ENCODE measurements at regions not wholly inside any gene's neighbourhood (a gene's known extent, or its start where the extent isn't known, plus 50 kb on each side); places are given as distances from the start of the nearest gene placed in this dataset.
"Not testable (repeated sequence)": the region's sequence is repeated elsewhere in the genome, so short reads cannot be mapped to it uniquely, and the experiment has no call there.

GRCh38 chr7:9725940-9726663, 1247.6 kb upstream of the PHF14 start:
- not testable (repeated sequence) for DNase-seq

DNA sequence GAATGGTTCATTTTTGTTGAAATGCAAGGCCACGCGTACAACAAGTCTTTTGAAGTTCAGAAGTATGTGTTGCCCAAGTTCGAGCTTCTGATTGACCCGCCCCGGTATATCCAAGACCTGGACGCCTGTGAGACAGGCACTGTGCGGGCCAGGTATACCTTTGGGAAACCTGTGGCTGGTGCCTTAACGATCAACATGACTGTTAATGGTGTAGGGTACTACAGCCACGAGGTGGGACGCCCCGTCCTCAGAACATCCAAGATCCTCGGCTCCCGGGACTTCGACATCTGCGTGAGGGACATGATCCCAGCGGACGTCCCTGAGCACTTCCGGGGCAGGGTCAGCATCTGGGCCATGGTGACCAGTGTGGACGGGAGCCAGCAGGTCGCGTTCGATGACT, 1246.9 kb upstream of the PHF14 start:
- DNase-seq: not testable (repeated sequence)

GRCh38 chr7:9727467-9727869, 1246.2 kb upstream of the PHF14 start:
- not testable (repeated sequence) for DNase-seq

DNA sequence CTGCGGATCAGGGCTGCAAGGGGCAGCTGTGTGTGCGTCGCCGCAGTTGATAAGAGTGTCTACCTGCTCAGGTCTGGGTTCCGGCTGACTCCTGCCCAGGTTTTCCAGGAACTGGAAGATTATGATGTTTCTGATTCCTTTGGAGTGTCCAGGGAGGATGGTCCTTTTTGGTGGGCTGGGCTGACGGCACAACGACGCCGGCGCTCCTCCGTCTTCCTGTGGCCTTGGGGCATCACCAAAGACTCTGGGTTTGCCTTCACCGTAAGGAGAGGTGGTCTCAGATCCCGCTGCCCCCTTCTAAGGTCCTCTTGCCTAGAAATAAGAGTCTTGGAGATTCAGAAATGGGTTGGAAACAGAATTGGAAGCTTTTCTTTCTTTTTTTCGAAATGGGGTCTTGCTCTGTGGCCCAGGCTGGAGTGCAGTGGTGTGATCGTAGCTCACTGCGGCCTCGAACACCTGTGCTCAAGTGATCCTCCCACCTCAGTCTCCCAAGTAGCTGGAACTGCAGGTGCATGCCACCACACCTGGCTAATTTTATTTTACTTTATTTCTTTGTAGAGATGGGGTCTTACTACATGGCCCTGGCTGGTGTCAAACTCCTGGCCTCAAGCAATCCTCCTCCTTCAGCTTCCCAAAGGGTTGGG, 1245.5 kb upstream of the PHF14 start:
- not testable (repeated sequence) for DNase-seq

- DNase-seq: no peak
Observed at GRCh38 chr7:9752033-9752432, 1221.6 kb upstream of the PHF14 start.

DNA sequence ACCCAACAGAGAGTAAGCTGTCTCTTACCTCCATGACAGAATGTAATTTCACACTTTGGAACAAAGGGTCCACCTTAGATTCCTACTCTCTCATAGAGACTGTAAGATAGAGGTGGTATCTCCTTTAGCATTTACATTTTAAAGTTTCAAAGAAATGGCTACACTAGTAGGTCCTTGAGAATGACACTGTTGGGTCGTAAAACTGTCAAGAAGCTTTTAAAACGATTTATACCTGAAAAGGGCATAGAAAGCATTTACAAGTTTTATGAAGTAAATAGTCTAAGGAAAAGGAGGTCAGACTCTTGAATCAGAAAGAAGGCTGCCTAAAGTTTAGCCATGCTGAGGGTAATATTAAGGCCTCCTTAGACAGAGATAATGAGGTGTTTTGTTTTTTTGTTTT, 1212.4 kb upstream of the PHF14 start:
- DNase-seq: no peak

- no peak for DNase-seq
Observed at GRCh38 chr7:9776900-9777299, 1196.8 kb upstream of the PHF14 start.

DNA sequence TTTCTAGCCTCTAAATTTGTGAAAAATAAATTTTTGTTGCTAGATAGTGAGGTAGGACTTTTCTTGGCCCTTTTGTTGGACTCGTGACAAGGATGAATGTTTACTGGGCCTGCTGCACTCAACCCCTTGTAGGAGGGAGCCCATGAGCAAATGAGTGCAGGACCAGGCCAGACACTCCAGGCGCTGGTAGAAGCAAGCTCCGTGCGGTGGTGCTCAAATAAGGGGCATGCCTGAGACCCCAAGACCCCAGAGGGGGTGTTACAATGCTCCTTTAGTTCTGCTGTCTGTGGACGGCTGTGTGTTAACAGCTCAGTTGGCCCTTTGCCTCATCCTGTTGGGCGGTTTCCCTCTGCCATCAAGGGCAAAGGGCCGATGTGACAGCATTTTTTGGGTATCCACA, 1195.3 kb upstream of the PHF14 start:
- no peak for DNase-seq

DNA sequence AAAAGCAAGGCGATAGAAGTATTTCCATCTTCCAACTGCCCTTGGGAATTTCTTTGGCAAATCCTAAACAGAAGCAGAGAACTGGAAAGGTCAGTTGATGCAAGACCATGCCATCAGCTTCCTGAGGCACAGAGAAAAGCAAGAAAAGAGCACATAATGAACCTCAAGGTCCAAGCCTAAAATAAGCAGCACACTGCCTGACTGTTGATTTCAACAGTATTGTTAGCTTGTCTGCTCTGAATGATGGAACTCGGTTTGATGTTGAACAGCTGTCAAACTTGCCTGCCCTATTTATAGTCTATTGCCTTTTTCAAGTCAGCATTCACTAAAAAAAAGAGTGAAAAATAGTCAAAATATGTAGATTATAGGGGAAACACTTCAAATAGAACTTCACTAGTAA, 1192.0 kb upstream of the PHF14 start:
- no peak for DNase-seq

- DNase-seq: no peak
Observed at GRCh38 chr7:9782275-9782674, 1191.4 kb upstream of the PHF14 start.

DNA sequence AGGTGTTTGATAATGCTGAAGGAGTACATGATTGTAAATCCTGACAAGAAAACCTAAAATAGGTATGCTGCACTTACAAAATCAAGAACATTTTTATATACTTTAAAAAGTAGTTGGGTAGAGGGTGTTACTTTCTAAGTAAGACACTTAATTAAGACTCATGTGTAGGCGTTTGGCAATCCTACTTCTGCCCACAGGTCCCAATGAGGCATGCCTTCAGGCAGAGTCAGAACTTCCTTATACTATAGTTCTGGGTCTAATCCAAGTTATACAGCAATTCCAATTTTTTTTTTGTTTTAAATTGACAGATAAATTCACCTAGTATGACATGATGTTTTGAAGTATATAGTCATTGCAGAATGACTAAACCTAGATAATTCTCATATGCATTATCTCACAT, 1188.5 kb upstream of the PHF14 start:
- no peak for DNase-seq

GRCh38 chr7:9796241-9796640, 1177.4 kb upstream of the PHF14 start:
- no peak for DNase-seq

DNA sequence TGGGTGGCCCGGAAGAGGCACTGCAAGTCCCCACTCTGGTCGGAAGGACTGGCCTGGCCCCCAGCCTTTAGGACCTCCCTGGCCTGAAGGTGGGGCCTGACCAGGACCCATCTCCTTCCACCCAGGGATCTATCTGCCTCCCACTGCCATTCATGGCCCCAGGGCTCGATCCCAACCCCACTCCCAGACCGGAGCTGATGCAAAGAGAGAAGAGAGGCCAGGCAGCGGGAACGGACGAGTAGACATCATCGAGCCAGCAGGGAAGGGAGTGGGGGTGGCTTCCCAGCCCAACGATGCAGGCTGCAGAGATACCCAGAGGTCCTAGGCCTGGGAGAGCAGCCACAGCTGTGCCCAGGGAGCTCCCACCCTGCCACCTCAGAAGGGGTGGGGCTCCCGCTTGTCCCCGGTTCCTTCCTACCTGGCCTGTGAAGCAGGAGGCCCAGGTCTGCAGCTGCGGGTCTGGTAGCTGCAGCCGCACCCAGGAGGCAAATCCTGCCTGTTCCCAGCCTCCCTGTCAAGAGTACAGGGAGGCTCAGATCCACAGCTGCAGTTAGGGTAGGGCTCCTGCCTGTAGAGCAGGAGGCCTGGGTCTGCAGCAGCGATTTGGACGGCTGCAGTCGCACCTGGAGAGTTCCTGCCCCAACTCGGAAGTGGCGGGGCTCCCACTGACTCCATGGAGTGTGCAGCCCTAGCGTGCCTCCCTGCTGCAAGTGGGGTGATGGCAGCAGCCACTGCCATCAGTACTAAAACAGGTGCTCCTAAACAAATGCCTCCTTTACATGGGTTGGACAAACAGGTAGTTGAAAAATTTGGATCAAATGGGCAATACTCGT, 1151.0 kb upstream of the PHF14 start:
- no peak for DNase-seq

DNA sequence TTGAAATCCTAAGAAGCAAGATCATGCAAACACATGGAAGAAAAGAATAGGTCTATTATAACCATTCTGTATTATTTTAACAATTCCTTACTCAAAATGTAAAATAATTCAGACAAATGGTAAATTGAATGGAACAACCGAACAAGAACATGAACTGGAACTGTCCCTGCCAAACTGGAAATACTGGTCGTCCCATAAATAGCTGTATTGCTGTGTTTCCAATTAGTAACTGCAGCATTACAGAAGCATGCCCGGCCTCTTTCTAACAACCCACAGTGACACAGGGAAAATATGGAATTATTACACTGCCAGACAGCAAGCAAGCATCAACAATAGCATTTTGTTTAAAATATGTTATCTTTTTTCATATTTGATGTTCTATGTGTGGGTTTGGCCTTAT, 1138.5 kb upstream of the PHF14 start:
- DNase-seq: no peak

DNA sequence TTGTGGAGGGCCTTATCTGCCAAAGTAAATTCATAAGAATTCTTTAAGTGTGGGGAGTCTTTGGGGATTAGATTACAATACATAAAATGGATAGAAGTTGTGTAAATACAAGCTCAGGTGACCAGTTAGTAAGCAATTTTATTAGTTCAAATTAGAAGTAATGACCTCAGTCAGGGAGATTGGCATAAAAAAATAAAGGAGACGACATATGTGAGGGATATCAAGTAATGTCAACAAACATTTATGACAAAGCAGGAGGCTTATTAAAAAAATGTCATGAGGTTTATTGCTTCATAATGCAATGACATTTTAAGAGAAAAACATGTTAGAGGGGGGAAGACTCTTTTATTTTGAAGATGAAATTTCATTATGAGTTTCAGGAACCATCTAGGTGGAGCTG, 1137.0 kb upstream of the PHF14 start:
- no peak for DNase-seq

DNA sequence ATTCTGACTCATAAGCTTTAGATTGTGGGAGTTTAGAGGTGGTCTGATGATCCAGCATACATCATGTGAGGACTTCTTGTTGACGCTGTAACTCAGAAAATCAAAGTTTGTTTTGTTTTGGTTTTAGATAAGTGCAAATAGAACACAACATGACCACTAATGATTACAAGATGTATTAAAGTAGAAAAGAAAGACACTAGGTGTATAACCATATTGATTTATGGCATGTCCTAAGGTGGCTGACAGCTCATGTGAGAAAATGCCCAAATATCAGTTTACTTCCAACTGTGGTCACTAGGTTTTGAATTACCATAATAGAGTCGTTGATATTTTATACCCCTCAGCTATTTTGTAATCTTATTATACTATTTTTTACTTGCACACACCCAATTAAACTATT, 1131.4 kb upstream of the PHF14 start:
- DNase-seq: no peak

GRCh38 chr7:9846902-9847301, 1126.8 kb upstream of the PHF14 start:
- DNase-seq: no peak

- no peak for DNase-seq
Observed at GRCh38 chr7:9854605-9855004, 1119.1 kb upstream of the PHF14 start.

GRCh38 chr7:9856668-9857067, 1117.0 kb upstream of the PHF14 start:
- DNase-seq: no peak

DNA sequence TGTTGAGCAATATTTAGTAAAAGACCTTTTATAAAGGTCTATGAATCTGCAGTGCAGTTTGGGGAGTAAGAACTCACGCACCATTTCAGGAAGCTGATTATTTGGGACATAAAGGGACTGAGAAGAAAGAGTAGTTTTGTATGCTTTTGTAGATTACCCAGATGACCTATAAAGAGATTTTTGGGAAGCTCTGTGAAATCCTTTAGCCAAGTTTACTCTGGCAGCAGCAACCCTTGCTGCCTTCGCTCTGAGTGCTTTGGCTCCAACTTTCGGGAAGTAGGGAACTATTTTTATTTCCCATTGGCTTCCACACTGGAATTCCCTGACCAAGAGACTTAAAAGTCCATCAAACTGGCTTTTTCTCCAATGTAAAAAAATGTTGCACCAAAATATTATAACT, 1110.1 kb upstream of the PHF14 start:
- DNase-seq: no peak

DNA sequence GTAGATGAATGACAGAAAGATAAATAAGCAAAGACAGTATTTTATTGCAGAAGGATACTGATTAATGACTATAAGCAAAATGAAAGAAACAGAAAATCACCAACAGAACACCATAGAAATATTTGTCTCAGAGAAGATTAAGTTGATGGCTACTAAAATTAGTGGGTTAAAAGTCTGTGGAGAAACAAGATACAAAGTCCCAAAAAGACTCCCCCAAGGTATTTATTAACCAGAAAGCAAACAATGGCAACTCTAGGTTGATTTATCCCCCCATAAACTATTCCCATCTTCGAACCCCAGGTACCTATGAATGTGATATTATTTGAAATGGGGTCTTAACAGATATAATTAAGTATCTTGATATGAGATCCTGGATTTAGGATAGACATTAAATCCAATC, 1104.5 kb upstream of the PHF14 start:
- no peak for DNase-seq

DNA sequence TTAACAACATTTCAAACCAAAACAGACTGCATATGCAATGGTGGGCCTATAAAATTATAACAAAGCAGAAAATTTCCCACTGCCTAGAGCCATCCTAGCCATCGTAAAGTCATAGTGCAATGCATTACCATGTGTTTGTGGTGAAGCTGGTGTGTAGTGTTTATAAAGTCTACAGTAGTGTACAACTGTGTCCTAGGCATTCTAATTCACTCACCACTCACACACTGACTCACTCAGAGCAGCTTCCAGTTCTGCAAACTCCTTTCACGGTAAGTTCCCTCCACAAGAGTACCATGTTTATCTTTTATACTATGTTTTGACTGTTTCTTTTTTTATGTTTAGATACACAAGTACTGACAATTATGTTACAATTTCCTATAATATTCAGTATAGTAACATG, 1104.1 kb upstream of the PHF14 start:
- no peak for DNase-seq

DNA sequence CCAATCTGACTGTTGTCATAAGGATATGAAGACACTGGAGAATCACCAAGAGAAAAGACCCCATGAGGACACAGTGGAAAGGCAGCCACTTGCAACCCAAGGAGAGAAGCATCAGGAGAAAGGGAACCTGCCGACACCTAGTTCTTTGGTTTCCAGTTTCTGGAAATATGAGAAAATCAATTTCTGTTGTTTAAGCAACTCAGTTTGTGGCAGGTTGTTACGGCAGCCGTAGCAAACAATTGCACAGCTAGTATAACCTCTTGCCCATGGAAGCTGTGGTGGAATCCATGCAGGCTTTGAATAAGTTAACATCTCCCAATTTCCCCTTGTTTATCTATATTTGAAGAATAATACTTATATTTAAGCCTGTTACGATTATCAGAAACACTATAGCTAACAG, 1103.0 kb upstream of the PHF14 start:
- DNase-seq: no peak

DNA sequence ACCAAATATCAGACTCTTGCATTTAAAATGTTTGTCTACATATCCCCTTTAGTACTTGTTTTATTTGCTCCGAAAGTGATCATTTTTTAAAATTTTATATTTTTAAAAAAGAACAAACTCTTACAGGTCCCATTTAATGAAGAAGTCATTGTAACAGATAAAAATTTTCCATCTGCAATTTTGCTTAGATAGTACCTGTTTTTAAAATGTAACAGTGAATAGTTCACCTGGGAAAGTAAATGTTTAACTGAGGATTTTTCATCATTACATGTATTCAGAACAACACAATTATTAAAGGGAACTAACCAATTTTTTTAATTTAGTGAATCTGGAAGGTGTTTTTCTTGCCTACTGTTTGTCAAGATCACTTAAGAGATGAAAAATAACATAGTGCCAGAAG, 1099.5 kb upstream of the PHF14 start:
- DNase-seq: no peak

Data from right forelimb (tissue), 1 donor.